HEK293 (cell line): ENCODE measurements at regions not wholly inside any gene's neighbourhood (a gene's known extent, or its start where the extent isn't known, plus 50 kb on each side); places are given as distances from the start of the nearest gene placed in this dataset.

Experiments used
- CTCF ChIA-PET: fragments of 350-600 bp; formaldehyde crosslinking; extraction: SDS; loops from one replicate; lab custom pipeline; 2021; ENCODE audit warnings: antibody characterized with exemption; lab: Yijun Ruan, JAX
- POLR2A ChIA-PET: fragments of 300-600 bp; formaldehyde crosslinking; extraction: SDS; loops from one replicate; lab custom pipeline; 2020; ENCODE audit warnings: antibody characterized with exemption, inconsistent platforms; lab: Yijun Ruan, JAX
- H3K27ac ChIP-seq: fragments of 200-500 bp; sonication (Bioruptor generic); 2 replicates; pipeline ENCODE4 v1.5.1; 2014; ENCODE audit warnings: low read depth, low read length, control low read depth, inconsistent platforms; ENCODE audit errors: extremely low read depth
- H3K36me3 ChIP-seq, 2 experiments: fragments of 200-500 bp in 1 of 2; sonication (Bioruptor generic) in 1 of 2; 1 replicate in 1 of 2; 2 replicates in 1 of 2; pipeline ENCODE4 v1.5.1; 2014 to 2017; ENCODE audit warnings: inconsistent platforms in 2 of 2, low read length in 2 of 2; ENCODE audit not compliant: control insufficient read depth in 2 of 2, insufficient read depth in 1 of 2
- H3K4me1 ChIP-seq: fragments of 200-500 bp; sonication (Bioruptor generic); 2 replicates; pipeline ENCODE4 v1.5.1; 2014; ENCODE audit warnings: mild to moderate bottlenecking, low read length, inconsistent platforms; ENCODE audit not compliant: control insufficient read depth, insufficient read depth
- H3K4me3 ChIP-seq: 2 replicates; pipeline ENCODE4 v1.5.1; 2011; ENCODE audit warnings: low read depth, mild to moderate bottlenecking, control low read depth, low read length, moderate library complexity
- H3K9me3 ChIP-seq: fragments of 200-500 bp; sonication (Bioruptor generic); 2 replicates; pipeline ENCODE4 v1.5.1; 2014; ENCODE audit warnings: low read depth, low read length, inconsistent platforms; ENCODE audit not compliant: control insufficient read depth, insufficient read depth
- MYNN ChIP-seq: fragments of 450-650 bp; formaldehyde crosslinking; IDR thresholded peaks from 2 replicates; pipeline ENCODE4 v1.5.1; 2016; ENCODE audit warnings: missing biosample characterization, missing genetic modification characterization, borderline replicate concordance
- PRDM10 ChIP-seq: fragments of 450-650 bp; formaldehyde crosslinking; IDR thresholded peaks from 2 replicates; pipeline ENCODE4 v1.5.1; 2016; ENCODE audit warnings: missing biosample characterization, missing genetic modification characterization
- PRDM2 ChIP-seq: fragments of 450-650 bp; formaldehyde crosslinking; IDR thresholded peaks from 2 replicates; pipeline ENCODE4 v1.5.1; 2016; ENCODE audit warnings: missing biosample characterization, missing genetic modification characterization, borderline replicate concordance
- SCRT2 ChIP-seq: fragments of 450-650 bp; formaldehyde crosslinking; IDR thresholded peaks from 2 replicates; pipeline ENCODE4 v1.5.1; 2016; ENCODE audit warnings: missing biosample characterization, missing genetic modification characterization
- ZBTB48 ChIP-seq: fragments of 450-650 bp; formaldehyde crosslinking; IDR thresholded peaks from 2 replicates; pipeline ENCODE4 v1.5.1; 2016; ENCODE audit warnings: missing biosample characterization, missing genetic modification characterization
- ZNF133 ChIP-seq: fragments of 450-650 bp; formaldehyde crosslinking; IDR thresholded peaks from 2 replicates; pipeline ENCODE4 v1.5.1; 2016; ENCODE audit warnings: missing biosample characterization, missing genetic modification characterization
- ZNF148 ChIP-seq: fragments of 450-650 bp; formaldehyde crosslinking; IDR thresholded peaks from 2 replicates; pipeline ENCODE4 v1.5.0; 2017; ENCODE audit warnings: missing biosample characterization, missing genetic modification characterization, borderline replicate concordance
- ZNF174 ChIP-seq: fragments of 450-650 bp; formaldehyde crosslinking; IDR thresholded peaks from 2 replicates; pipeline ENCODE4 v1.5.0; 2017; ENCODE audit warnings: missing biosample characterization, mild to moderate bottlenecking, missing genetic modification characterization
- ZNF175 ChIP-seq: fragments of 450-650 bp; formaldehyde crosslinking; IDR thresholded peaks from 2 replicates; pipeline ENCODE4 v1.5.1; 2016; ENCODE audit warnings: missing biosample characterization, missing genetic modification characterization
- ZNF18 ChIP-seq: fragments of 450-650 bp; formaldehyde crosslinking; IDR thresholded peaks from 2 replicates; pipeline ENCODE4 v1.5.1; 2016; ENCODE audit warnings: missing biosample characterization, missing genetic modification characterization
- ZNF280C ChIP-seq: fragments of 450-650 bp; formaldehyde crosslinking; IDR thresholded peaks from 2 replicates; pipeline ENCODE4 v1.5.1; 2016; ENCODE audit warnings: missing biosample characterization, missing genetic modification characterization
- ZNF341 ChIP-seq: fragments of 450-650 bp; formaldehyde crosslinking; IDR thresholded peaks from 2 replicates; pipeline ENCODE4; 2016; ENCODE audit warnings: low read depth, missing biosample characterization, missing genetic modification characterization
- ZNF530 ChIP-seq: fragments of 450-650 bp; formaldehyde crosslinking; IDR thresholded peaks from 2 replicates; pipeline ENCODE4 v1.5.1; 2016; ENCODE audit warnings: low read depth, missing biosample characterization, missing genetic modification characterization
- ZNF548 ChIP-seq: fragments of 450-650 bp; formaldehyde crosslinking; IDR thresholded peaks from 2 replicates; pipeline ENCODE4 v1.5.1; 2016; ENCODE audit warnings: missing biosample characterization, missing genetic modification characterization
- ZNF560 ChIP-seq: fragments of 450-650 bp; formaldehyde crosslinking; IDR thresholded peaks from 2 replicates; pipeline ENCODE4 v1.5.1; 2017; ENCODE audit warnings: missing biosample characterization, missing genetic modification characterization, borderline replicate concordance
- ZNF654 ChIP-seq: fragments of 450-650 bp; formaldehyde crosslinking; IDR thresholded peaks from 2 replicates; pipeline ENCODE4 v1.5.1; 2016; ENCODE audit warnings: low read depth, missing biosample characterization, missing genetic modification characterization
- ZNF747 ChIP-seq: fragments of 450-650 bp; formaldehyde crosslinking; IDR thresholded peaks from 2 replicates; pipeline ENCODE4 v1.5.1; 2016; ENCODE audit warnings: missing biosample characterization, missing genetic modification characterization
- ZNF768 ChIP-seq: fragments of 450-650 bp; formaldehyde crosslinking; IDR thresholded peaks from 2 replicates; pipeline ENCODE4 v1.5.1; 2018; ENCODE audit warnings: missing biosample characterization, mild to moderate bottlenecking, missing genetic modification characterization
- ZNF791 ChIP-seq: fragments of 450-650 bp; formaldehyde crosslinking; IDR thresholded peaks from 2 replicates; pipeline ENCODE4 v1.5.1; 2016; ENCODE audit warnings: missing biosample characterization, missing genetic modification characterization
- ZXDB ChIP-seq: fragments of 450-650 bp; formaldehyde crosslinking; IDR thresholded peaks from 2 replicates; pipeline ENCODE4 v1.5.1; 2016; ENCODE audit warnings: missing biosample characterization, missing genetic modification characterization

- no peak overlapping the region for H3K4me3 ChIP-seq
- ChIA-PET POLR2A (no interaction called here), CTCF (no interaction called here)
- no peak for TF ChIP-seq ZNF280C (tag by site-specific recombination)
- no peak for TF ChIP-seq SCRT2 (tag by site-specific recombination)
- no peak for TF ChIP-seq ZNF174
- no peak for TF ChIP-seq ZNF548 (tag by site-specific recombination)
- TF ChIP-seq ZBTB48 (tag by site-specific recombination) = no peak
- no peak for TF ChIP-seq MYNN (tag by site-specific recombination)
- no peak for TF ChIP-seq ZNF175 (tag by site-specific recombination)
- TF ChIP-seq ZNF133 (tag by site-specific recombination) = no peak
- TF ChIP-seq, all 188 proteins: peak for 0
- no peaks in the 10 kb centered on the region for H3K36me3 ChIP-seq
- no peaks in the 10 kb centered on the region for H3K9me3 ChIP-seq
- H3K27ac ChIP-seq = no peak overlapping the region
- no peaks in the 10 kb centered on the region for H3K4me1 ChIP-seq
Measured at GRCh38 chr6:76835695-76836094, 627.6 kb downstream of the HTR1B start.

GRCh38 chr6:76835293-76835692, 628.0 kb downstream of the HTR1B start:
- Histone ChIP-seq H3K27ac (no peak overlapping the region), H3K9me3 (no peaks in the 10 kb centered on the region), H3K4me1 (no peaks in the 10 kb centered on the region), H3K4me3 (no peak overlapping the region), H3K36me3 (no peaks in the 10 kb centered on the region)
- ChIA-PET CTCF (no interaction called here), POLR2A (no interaction called here)
- TF ChIP-seq PRDM2 (tag by site-specific recombination) (no peak), ZNF18 (tag by site-specific recombination) (no peak), ZNF148 (tag by site-specific recombination) (no peak), ZNF791 (tag by site-specific recombination) (no peak), ZNF341 (tag by site-specific recombination) (no peak), ZNF768 (tag by site-specific recombination) (no peak), ZNF530 (no peak), ZNF747 (tag by site-specific recombination) (no peak), PRDM10 (tag by site-specific recombination) (no peak), ZNF654 (tag by site-specific recombination) (no peak), ZNF560 (tag by site-specific recombination) (no peak), ZXDB (tag by site-specific recombination) (no peak)
